ENCODE measurements at regions not wholly inside any gene's neighbourhood (a gene's known extent, or its start where the extent isn't known, plus 50 kb on each side); places are given as distances from the start of the nearest gene placed in this dataset.

- WGBS (ENCODE audit: insufficient coverage, insufficient replicate concordance, low lambda C conversion rate, missing lambda C conversion rate), result 77% methylated on average over 6 of the region's 6 CpGs
- Histone ChIP-seq H2AFZ (ENCODE audit: control insufficient read depth, low read depth, low read length) (no peak overlapping the region), H3K9me3 (replicated peaks; ENCODE audit: control insufficient read depth, insufficient read depth, low read length) (no peaks in the 10 kb centered on the region), H3K9ac (ENCODE audit: control insufficient read depth, insufficient read depth, low read length) (no peak overlapping the region), H3K27me3 (replicated peaks in 1 of 2; ENCODE audit: control insufficient read depth in 2 of 2, insufficient read depth in 2 of 2, low read length in 1 of 2) (no peaks in the 10 kb centered on the region), H3K27ac (ENCODE audit: control insufficient read depth, insufficient read depth) (no peak overlapping the region), H4K20me1 (ENCODE audit: control insufficient read depth, insufficient read depth) (no peaks in the 10 kb centered on the region), H3K4me3 (no peak overlapping the region), H3K36me3 (ENCODE audit: control insufficient read depth in 2 of 2, insufficient read depth in 2 of 2, low read length in 1 of 2) (no peaks in the 10 kb centered on the region), H3K4me2 (ENCODE audit: control insufficient read depth, insufficient read depth) (no peak overlapping the region), H3K4me1 (ENCODE audit: control insufficient read depth, insufficient read depth, low read length) (no peaks in the 10 kb centered on the region), H3K79me2 (ENCODE audit: control insufficient read depth, insufficient read depth, low read length) (no peaks in the 10 kb centered on the region)
- intact Hi-C loops (cut with micrococcal nuclease; ENCODE audit: unreplicated experiment), result no loop called here
- RAD21 ChIA-PET (ENCODE audit: unreplicated experiment), result no interaction called here
- in situ Hi-C loops (cut with MboI), result no loop called here
- no peak for ATAC-seq
- SMC1A ChIA-PET (ENCODE audit: uncharacterized antibody, unreplicated experiment), result no interaction called here
- FAIRE-seq, result no peak
- no peak for DNase-seq (ENCODE audit: low read depth, low spot score)
- POLR2A ChIA-PET, result no interaction called here
- CTCF ChIA-PET, result no interaction called here
- TF ChIP-seq RAD51 (IDR thresholded peaks at IDR 0.05), result no peak
- no TSS peak for BruUV-seq (replicated peaks)
Measured at GRCh38 chr14:89731396-89731933, 223.1 kb downstream of the EFCAB11 start.

- Histone ChIP-seq H4K20me1 (ENCODE audit: control insufficient read depth, insufficient read depth) (no peaks in the 10 kb centered on the region), H3K9ac (ENCODE audit: control insufficient read depth, insufficient read depth, low read length) (no peak overlapping the region), H3K4me1 (ENCODE audit: control insufficient read depth, insufficient read depth, low read length) (no peaks in the 10 kb centered on the region), H3K79me2 (ENCODE audit: control insufficient read depth, insufficient read depth, low read length) (no peaks in the 10 kb centered on the region), H3K36me3 (ENCODE audit: control insufficient read depth in 2 of 2, insufficient read depth in 2 of 2, low read length in 1 of 2) (no peaks in the 10 kb centered on the region), H3K27me3 (replicated peaks in 1 of 2; ENCODE audit: control insufficient read depth in 2 of 2, insufficient read depth in 2 of 2, low read length in 1 of 2) (no peaks in the 10 kb centered on the region), H3K4me2 (ENCODE audit: control insufficient read depth, insufficient read depth) (no peak overlapping the region), H3K9me3 (replicated peaks; ENCODE audit: control insufficient read depth, insufficient read depth, low read length) (no peaks in the 10 kb centered on the region), H2AFZ (ENCODE audit: control insufficient read depth, low read depth, low read length) (no peak overlapping the region), H3K27ac (ENCODE audit: control insufficient read depth, insufficient read depth) (no peak overlapping the region), H3K4me3 (no peak overlapping the region)
- ChIA-PET CTCF (no interaction called here), POLR2A (no interaction called here), SMC1A (ENCODE audit: uncharacterized antibody, unreplicated experiment) (no interaction called here), RAD21 (ENCODE audit: unreplicated experiment) (interaction anchor here (0.7 kb wide), 1 partner anchor 51 kb away, joined by 3 read pairs; no protein-coding TSS in a partner anchor)
- FAIRE-seq (no peak), DNase-seq (ENCODE audit: low read depth, low spot score) (no peak), ATAC-seq (no peak)
- 76% methylated on average over 5 of the region's 5 CpGs for WGBS (ENCODE audit: insufficient coverage, insufficient replicate concordance, low lambda C conversion rate, missing lambda C conversion rate)
- no TSS peak for BruUV-seq (replicated peaks)
- intact Hi-C loops (cut with micrococcal nuclease; ENCODE audit: unreplicated experiment), result no loop called here
- in situ Hi-C loops (cut with MboI), result no loop called here
- TF ChIP-seq MEF2B (IDR thresholded peaks at IDR 0.05; ENCODE audit: partially characterized antibody, poor library complexity, severe bottlenecking) (no peak), ELK1 (IDR thresholded peaks at IDR 0.05; ENCODE audit: low read depth, low read length) (no peak), CUX1 (IDR thresholded peaks at IDR 0.05; ENCODE audit: insufficient replicate concordance, low read depth, low read length) (no peak), SREBF1 (IDR thresholded peaks at IDR 0.05; ENCODE audit: low read length) (no peak), ZBED1 (IDR thresholded peaks at IDR 0.05; ENCODE audit: borderline replicate concordance) (no peak), PAX5 (IDR thresholded peaks at IDR 0.05; ENCODE audit: borderline replicate concordance, low read depth, low read length) (no peak), ESRRA (IDR thresholded peaks at IDR 0.05; ENCODE audit: low read length) (no peak), CHD4 (IDR thresholded peaks at IDR 0.05) (no peak), STAT3 (IDR thresholded peaks at IDR 0.05; ENCODE audit: low read depth, low read length) (no peak)
Measured at GRCh38 chr14:89730687-89731086, 223.8 kb downstream of the EFCAB11 start.

Data from GM12878 (cell line).